ENCODE measurements at regions not wholly inside any gene's neighbourhood (a gene's known extent, or its start where the extent isn't known, plus 50 kb on each side); places are given as distances from the start of the nearest gene placed in this dataset.

DNA sequence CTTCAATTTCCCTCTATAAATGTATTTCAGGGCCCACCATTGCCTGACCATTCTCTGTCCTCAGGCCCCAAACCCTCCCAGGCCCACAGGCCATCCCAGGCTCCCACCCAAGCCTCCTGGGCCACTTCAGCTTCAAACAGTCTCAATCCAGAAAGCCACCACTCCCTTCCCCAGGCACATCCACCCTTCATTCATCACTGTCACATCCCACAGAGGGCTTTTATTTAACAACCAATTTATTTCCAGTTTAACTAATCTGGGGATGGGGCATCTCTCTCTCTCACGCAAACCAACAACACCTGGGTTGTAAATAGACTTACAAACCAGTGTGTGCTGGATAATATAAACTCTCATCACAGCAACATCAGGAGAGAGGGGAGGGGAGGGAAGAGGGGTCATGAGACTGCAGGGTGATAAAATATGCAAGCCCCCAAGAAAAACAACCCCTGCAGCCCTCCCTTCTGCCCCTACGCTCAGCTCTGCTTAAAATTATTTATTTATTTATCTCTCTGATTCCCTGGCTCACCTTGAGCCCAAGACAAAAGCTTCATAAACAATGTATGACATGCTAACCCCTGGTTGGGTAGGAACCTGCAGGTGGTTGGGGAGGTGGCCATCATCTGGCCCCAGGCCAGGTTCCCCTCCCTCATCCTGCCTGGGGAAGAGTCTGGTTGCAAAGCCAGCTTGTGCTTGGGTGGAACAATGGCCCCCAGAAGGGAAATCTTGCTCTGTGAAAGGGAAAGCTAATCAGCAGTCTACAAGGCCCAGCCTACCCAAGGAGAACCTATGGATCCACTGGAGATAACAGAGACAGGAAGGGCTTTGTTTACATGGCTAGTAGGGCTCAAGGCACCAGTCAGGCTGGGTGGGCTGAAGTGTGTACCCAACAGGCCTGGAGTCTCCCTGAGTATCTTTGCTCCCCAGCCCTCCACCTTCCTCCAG is 359.2 kb downstream of the BUD13 start:
- TF ChIP-seq, protein P1, sequence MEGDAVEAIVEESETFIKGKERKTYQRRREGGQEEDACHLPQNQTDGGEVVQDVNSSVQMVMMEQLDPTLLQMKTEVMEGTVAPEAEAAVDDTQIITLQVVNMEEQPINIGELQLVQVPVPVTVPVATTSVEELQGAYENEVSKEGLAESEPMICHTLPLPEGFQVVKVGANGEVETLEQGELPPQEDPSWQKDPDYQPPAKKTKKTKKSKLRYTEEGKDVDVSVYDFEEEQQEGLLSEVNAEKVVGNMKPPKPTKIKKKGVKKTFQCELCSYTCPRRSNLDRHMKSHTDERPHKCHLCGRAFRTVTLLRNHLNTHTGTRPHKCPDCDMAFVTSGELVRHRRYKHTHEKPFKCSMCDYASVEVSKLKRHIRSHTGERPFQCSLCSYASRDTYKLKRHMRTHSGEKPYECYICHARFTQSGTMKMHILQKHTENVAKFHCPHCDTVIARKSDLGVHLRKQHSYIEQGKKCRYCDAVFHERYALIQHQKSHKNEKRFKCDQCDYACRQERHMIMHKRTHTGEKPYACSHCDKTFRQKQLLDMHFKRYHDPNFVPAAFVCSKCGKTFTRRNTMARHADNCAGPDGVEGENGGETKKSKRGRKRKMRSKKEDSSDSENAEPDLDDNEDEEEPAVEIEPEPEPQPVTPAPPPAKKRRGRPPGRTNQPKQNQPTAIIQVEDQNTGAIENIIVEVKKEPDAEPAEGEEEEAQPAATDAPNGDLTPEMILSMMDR (IDR thresholded peaks at IDR 0.05), result no peak
- no peak for TF ChIP-seq POLR2A (IDR thresholded peaks at IDR 0.05)

Data from prostate gland (tissue), 2 donors.